ENCODE measurements at regions not wholly inside any gene's neighbourhood (a gene's known extent, or its start where the extent isn't known, plus 50 kb on each side); places are given as distances from the start of the nearest gene placed in this dataset.

DNA sequence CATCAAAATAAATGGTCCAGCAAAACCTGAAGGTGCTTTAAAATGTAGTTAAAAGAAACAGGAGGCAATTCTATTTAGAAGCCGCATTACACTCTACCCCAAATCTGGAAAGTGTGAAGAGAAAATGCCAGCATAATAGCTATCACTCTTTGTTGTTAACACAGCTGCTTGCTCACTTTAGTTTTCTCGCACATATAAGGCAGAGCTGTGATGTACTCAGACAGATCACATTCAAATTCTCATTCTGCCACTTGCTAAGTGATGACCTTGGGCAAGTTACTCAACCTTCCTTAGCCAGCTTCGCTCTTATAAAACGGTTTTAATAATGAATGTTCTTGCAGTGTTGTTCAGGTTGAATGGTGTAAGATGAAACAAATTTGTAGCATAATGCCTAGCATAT lies 56.0 kb upstream of the MGAT4C start:
- DNase-seq, result no peak

All from bone marrow (tissue), 2 donors.